Suprapubic skin (tissue), 4 donors: ENCODE measurements at regions not wholly inside any gene's neighbourhood (a gene's known extent, or its start where the extent isn't known, plus 50 kb on each side); places are given as distances from the start of the nearest gene placed in this dataset.

Source experiments
- DNase-seq, 2 donors: peaks; one replicate each; pipeline ENCODE4 v3.0.0-alpha.2; 2019; ENCODE audit warnings: low spot score in 2 of 2
- H3K27ac ChIP-seq: fragments of 200-600 bp; sonication (generic); one replicate; pipeline ENCODE4 v1.5.1; 2019
- H3K27me3 ChIP-seq: fragments of 200-600 bp; sonication (generic); one replicate; pipeline ENCODE4 v1.5.1; 2019
- H3K36me3 ChIP-seq: fragments of 200-600 bp; sonication (generic); one replicate; pipeline ENCODE4 v1.5.1; 2019
- H3K4me1 ChIP-seq: fragments of 200-600 bp; sonication (generic); one replicate; pipeline ENCODE4 v1.5.1; 2019
- H3K4me3 ChIP-seq: fragments of 200-600 bp; sonication (generic); one replicate; pipeline ENCODE4 v1.5.1; 2019; ENCODE audit warnings: mild to moderate bottlenecking
- H3K9me3 ChIP-seq: fragments of 200-600 bp; sonication (generic); one replicate; pipeline ENCODE4 v1.5.1; 2019
- EP300 ChIP-seq: sonication (generic); formaldehyde crosslinking; IDR thresholded peaks from one replicate; pipeline ENCODE4 v1.6.1; 2017; ENCODE audit warnings: antibody characterized with exemption
- POLR2A ChIP-seq, 2 donors: fragments of 450-650 bp; IDR thresholded peaks; one replicate each; pipeline ENCODE4 v1.6.1; 2017; ENCODE audit warnings: antibody characterized with exemption in 2 of 2, mild to moderate bottlenecking in 2 of 2, moderate library complexity in 2 of 2
- POLR2AphosphoS5 ChIP-seq, 3 donors: sonication (generic); formaldehyde crosslinking; IDR thresholded peaks; one replicate each; pipeline ENCODE4 v1.6.1; 2017; ENCODE audit warnings: antibody characterized with exemption in 3 of 3
- WGBS: methylation state at CpG from one replicate; pipeline ENCODE4 v1.1.5; 2018; 5-methylcytosine and 5-hydroxymethylcytosine counted together
- TF ChIP-seq, protein P1 (sequence below), 2 donors: fragments of 200-600 bp in 1 of 2; fragments of 450-650 bp in 1 of 2; sonication (generic) in 1 of 2; IDR thresholded peaks; one replicate each; pipeline ENCODE4 v1.5.1; 2016 to 2019; ENCODE audit warnings: antibody characterized with exemption in 2 of 2, mild to moderate bottlenecking in 1 of 2, moderate library complexity in 1 of 2

DNA sequence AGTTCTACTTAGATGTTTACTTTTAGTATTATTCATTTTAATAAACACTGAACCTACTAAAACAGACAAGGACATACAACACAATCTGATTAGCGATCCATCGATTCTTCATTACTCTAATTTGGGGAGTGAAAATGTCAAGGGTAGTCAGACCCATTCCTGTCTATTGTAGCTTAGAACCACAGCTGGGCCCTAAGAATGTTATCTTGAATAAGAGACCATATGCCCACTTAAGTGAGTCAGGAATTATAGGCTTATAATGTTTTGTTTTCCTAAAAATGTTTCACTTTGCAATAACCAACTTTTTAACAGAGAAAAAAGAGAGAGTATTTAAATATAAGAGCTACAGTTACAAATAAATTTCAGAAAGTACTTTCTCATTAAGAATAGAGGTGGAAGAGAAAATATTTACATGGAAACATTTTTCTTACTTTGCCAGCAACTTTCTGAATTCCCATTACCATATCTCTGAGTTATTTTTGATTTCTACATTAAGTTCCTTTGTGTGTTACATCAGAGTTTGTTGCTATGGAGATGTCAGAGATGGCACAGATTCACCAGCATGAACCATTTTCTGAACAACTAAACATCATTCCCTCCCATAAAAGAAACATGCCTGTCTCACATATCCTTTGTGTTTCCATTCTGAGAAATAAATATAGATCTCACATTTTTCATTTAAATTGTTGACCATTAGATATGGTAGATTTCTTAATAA is 75.4 kb upstream of the SLC13A1 start:
- TF ChIP-seq, protein P1, sequence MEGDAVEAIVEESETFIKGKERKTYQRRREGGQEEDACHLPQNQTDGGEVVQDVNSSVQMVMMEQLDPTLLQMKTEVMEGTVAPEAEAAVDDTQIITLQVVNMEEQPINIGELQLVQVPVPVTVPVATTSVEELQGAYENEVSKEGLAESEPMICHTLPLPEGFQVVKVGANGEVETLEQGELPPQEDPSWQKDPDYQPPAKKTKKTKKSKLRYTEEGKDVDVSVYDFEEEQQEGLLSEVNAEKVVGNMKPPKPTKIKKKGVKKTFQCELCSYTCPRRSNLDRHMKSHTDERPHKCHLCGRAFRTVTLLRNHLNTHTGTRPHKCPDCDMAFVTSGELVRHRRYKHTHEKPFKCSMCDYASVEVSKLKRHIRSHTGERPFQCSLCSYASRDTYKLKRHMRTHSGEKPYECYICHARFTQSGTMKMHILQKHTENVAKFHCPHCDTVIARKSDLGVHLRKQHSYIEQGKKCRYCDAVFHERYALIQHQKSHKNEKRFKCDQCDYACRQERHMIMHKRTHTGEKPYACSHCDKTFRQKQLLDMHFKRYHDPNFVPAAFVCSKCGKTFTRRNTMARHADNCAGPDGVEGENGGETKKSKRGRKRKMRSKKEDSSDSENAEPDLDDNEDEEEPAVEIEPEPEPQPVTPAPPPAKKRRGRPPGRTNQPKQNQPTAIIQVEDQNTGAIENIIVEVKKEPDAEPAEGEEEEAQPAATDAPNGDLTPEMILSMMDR (IDR thresholded peaks at IDR 0.05) = no peak
- TF ChIP-seq POLR2A (IDR thresholded peaks at IDR 0.05) (no peak), POLR2AphosphoS5 (IDR thresholded peaks at IDR 0.05) (no peak)
- Histone ChIP-seq H3K4me1 (no peaks in the 10 kb centered on the region), H3K9me3 (no peaks in the 10 kb centered on the region), H3K36me3 (no peaks in the 10 kb centered on the region), H3K27me3 (no peaks in the 10 kb centered on the region), H3K4me3 (no peak overlapping the region), H3K27ac (no peak overlapping the region)
- WGBS = 95% methylated on average over 2 of the region's 2 CpGs
- no peak for DNase-seq

DNA sequence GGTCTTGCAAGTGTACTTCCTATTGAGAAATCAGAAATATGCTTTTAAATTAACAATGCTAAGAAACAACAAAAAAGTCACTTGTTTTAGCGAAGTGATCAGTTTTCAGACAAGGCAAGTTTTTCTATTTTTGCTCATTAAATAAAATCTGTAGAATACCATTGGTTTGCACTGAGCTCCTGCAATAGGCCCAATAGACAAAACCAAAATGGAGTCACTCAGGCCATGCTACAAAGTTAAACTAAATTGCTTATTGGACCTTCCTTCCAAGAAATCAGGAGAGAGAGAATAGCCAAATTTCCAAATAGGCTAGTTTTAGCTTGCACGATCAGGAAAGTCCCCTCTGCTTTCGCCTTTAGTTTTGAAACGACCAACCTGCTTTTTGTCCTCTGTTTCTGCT is 73.4 kb upstream of the SLC13A1 start:
- Histone ChIP-seq H3K9me3 (no peaks in the 10 kb centered on the region), H3K4me3 (no peak overlapping the region), H3K27me3 (no peaks in the 10 kb centered on the region), H3K4me1 (no peaks in the 10 kb centered on the region), H3K36me3 (no peaks in the 10 kb centered on the region), H3K27ac (no peak overlapping the region)
- TF ChIP-seq POLR2AphosphoS5 (IDR thresholded peaks at IDR 0.05) = no peak
- TF ChIP-seq EP300 = no peak
- TF ChIP-seq, protein P1 (IDR thresholded peaks at IDR 0.05) = no peak
- TF ChIP-seq POLR2A (IDR thresholded peaks at IDR 0.05) = no peak
- no peak for DNase-seq
- WGBS = 85% methylated on average over 4 of the region's 4 CpGs

DNA sequence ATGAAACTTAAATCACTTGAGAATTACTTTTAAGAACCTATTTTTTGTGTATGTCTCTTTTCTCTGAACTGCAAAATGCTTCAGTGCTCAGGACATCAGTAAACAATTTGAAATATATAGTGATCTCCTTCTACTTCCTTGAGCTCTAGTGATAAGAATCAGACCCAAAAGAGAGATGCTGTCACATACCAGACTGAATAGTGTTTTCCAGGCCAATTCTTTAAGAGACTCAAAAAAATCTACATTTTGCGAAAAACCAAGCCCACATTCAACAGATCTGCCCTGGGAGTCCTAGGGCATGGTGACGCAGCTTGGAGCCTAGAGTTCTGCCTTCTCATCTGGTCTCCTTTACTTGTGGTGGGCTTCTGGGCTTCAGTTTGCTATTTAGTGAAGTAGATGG is 72.1 kb upstream of the SLC13A1 start:
- no peak overlapping the region for H3K27ac ChIP-seq
- no peaks in the 10 kb centered on the region for H3K4me1 ChIP-seq
- TF ChIP-seq, protein P1 (IDR thresholded peaks at IDR 0.05) = no peak
- TF ChIP-seq EP300 (no peak), POLR2A (IDR thresholded peaks at IDR 0.05) (no peak), POLR2AphosphoS5 (IDR thresholded peaks at IDR 0.05) (no peak)
- no peak overlapping the region for H3K4me3 ChIP-seq
- H3K9me3 ChIP-seq = no peaks in the 10 kb centered on the region
- no peaks in the 10 kb centered on the region for H3K36me3 ChIP-seq
- H3K27me3 ChIP-seq = no peaks in the 10 kb centered on the region
- 93% methylated on average over 2 of the region's 2 CpGs for WGBS
- DNase-seq = no peak

DNA sequence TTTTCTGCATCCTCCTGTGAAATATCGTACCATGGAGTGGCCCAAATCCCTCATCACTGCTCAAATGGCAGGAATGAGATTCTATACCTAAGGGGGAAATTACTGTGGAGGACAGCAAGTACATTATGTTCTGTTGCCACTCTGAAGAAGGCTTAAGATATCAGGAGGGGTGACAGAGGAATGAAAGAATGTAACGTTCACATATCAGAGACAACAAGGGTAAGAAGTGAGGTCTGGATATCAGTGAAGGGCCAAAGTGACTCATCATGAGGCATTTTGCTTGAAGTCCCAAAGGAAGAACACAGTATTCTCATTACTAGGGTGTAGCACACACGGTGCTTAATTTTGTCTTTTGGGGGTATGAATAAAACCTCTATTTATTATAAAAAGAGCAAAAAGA is 71.5 kb upstream of the SLC13A1 start:
- no peak for DNase-seq
- no peak for TF ChIP-seq POLR2A (IDR thresholded peaks at IDR 0.05)
- TF ChIP-seq, protein P1 (IDR thresholded peaks at IDR 0.05) = no peak
- no peak for TF ChIP-seq EP300
- no peak for TF ChIP-seq POLR2AphosphoS5 (IDR thresholded peaks at IDR 0.05)
- H3K27ac ChIP-seq = no peak overlapping the region
- WGBS = 61% methylated on average over 3 of the region's 3 CpGs
- H3K36me3 ChIP-seq = no peaks in the 10 kb centered on the region
- H3K27me3 ChIP-seq = no peaks in the 10 kb centered on the region
- H3K9me3 ChIP-seq = no peaks in the 10 kb centered on the region
- no peaks in the 10 kb centered on the region for H3K4me1 ChIP-seq
- H3K4me3 ChIP-seq = no peak overlapping the region

DNA sequence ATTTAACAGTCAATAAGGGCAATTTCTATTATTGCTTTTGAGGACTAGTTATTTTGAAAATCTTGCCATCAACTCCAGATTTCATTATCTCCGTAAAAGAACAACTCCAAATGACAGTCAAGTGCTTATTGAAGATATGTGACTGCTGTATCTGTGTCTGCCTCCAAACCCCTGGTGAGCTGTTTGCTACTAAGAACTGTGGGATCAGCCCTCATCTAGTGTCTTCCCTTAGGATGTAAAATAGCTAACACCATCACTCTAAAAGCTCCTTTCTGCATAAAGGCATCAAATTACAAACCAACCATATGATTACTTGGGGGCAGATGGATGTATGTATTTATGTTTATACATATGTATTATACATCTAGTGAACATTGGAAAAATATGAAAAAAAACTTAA is 70.8 kb upstream of the SLC13A1 start:
- 67% methylated on average over 1 of the region's 1 CpG for WGBS
- no peak for TF ChIP-seq POLR2A (IDR thresholded peaks at IDR 0.05)
- no peak for TF ChIP-seq EP300
- TF ChIP-seq, protein P1 (IDR thresholded peaks at IDR 0.05) = no peak
- TF ChIP-seq POLR2AphosphoS5 (IDR thresholded peaks at IDR 0.05) = no peak
- H3K4me1 ChIP-seq = no peaks in the 10 kb centered on the region
- no peaks in the 10 kb centered on the region for H3K36me3 ChIP-seq
- H3K27me3 ChIP-seq = no peaks in the 10 kb centered on the region
- H3K9me3 ChIP-seq = no peaks in the 10 kb centered on the region
- H3K4me3 ChIP-seq = no peak overlapping the region
- no peak overlapping the region for H3K27ac ChIP-seq
- no peak for DNase-seq
